NCI-H1105 treated with DMSO at 0.1 percent for 48 hours (cell line): ENCODE measurements at regions not wholly inside any gene's neighbourhood (a gene's known extent, or its start where the extent isn't known, plus 50 kb on each side); places are given as distances from the start of the nearest gene placed in this dataset.
"Not testable (repeated sequence)": the region's sequence is repeated elsewhere in the genome, so short reads cannot be mapped to it uniquely, and the experiment has no call there.

Experiments
- DNase-seq: peaks from one replicate; lab custom pipeline; 2025; lab: John Stamatoyannopoulos, UW

- DNase-seq: no peak
These were observed 760.8 kb upstream of the SEMA6D start for GRCh38 chr15:46956456-46956855.

- DNase-seq: no peak
These were observed 760.4 kb upstream of the SEMA6D start for GRCh38 chr15:46956881-46957280.

GRCh38 chr15:46960581-46960980 is 756.7 kb upstream of the SEMA6D start:
- no peak for DNase-seq

GRCh38 chr15:46961795-46962194 is 755.5 kb upstream of the SEMA6D start:
- DNase-seq: no peak

- DNase-seq: not testable (repeated sequence)
These were observed 729.2 kb upstream of the SEMA6D start for GRCh38 chr15:46988055-46988454.

GRCh38 chr15:46996359-46996758 is 720.9 kb upstream of the SEMA6D start:
- DNase-seq: no peak

- DNase-seq: no peak
These were observed 719.8 kb upstream of the SEMA6D start for GRCh38 chr15:46997501-46997900.

- no peak for DNase-seq
These were observed 713.7 kb upstream of the SEMA6D start for GRCh38 chr15:47003568-47003967.

GRCh38 chr15:47013446-47013845 is 703.9 kb upstream of the SEMA6D start:
- no peak for DNase-seq

- DNase-seq: peak; percentile 11
These were observed 689.9 kb upstream of the SEMA6D start for GRCh38 chr15:47027322-47027946.

- peak; percentile 15 for DNase-seq
These were observed 681.6 kb upstream of the SEMA6D start for GRCh38 chr15:47035475-47036406.

- DNase-seq: no peak
These were observed 680.3 kb upstream of the SEMA6D start for GRCh38 chr15:47037003-47037402.

- no peak for DNase-seq
These were observed 678.1 kb upstream of the SEMA6D start for GRCh38 chr15:47039225-47039624.

GRCh38 chr15:47041301-47041700 is 676.0 kb upstream of the SEMA6D start:
- DNase-seq: no peak

GRCh38 chr15:47047981-47048380 is 669.3 kb upstream of the SEMA6D start:
- not testable (repeated sequence) for DNase-seq

- DNase-seq: no peak
These were observed 650.9 kb upstream of the SEMA6D start for GRCh38 chr15:47066392-47066791.

- DNase-seq: not testable (repeated sequence)
These were observed 639.5 kb upstream of the SEMA6D start for GRCh38 chr15:47077846-47078245.

- no peak for DNase-seq
These were observed 621.5 kb upstream of the SEMA6D start for GRCh38 chr15:47095833-47096232.

- DNase-seq: not testable (repeated sequence)
These were observed 618.8 kb upstream of the SEMA6D start for GRCh38 chr15:47098526-47098925.

GRCh38 chr15:47099801-47100200 is 617.5 kb upstream of the SEMA6D start:
- not testable (repeated sequence) for DNase-seq

GRCh38 chr15:47108800-47109199 is 608.5 kb upstream of the SEMA6D start:
- not testable (repeated sequence) for DNase-seq

- no peak for DNase-seq
These were observed 600.6 kb upstream of the SEMA6D start for GRCh38 chr15:47116698-47117097.

- no peak for DNase-seq
These were observed 598.0 kb upstream of the SEMA6D start for GRCh38 chr15:47119349-47119748.
